Kidney (tissue), 13 donors: ENCODE measurements at regions not wholly inside any gene's neighbourhood (a gene's known extent, or its start where the extent isn't known, plus 50 kb on each side); places are given as distances from the start of the nearest gene placed in this dataset.

Source experiments
- DNase-seq, 5 donors: peaks; one replicate each; pipeline ENCODE4 v3.0.0-alpha.2; 2013 to 2020
- FAIRE-seq: peaks from 2 replicates; lab custom pipeline; 2012; peaks lifted over from hg19 to GRCh38; lab: Jason Lieb, UNC
- H3K27ac ChIP-seq, 2 donors: one replicate each; pipeline ENCODE4 v1.7.0; 2013; ENCODE audit warnings: low read depth in 2 of 2, low read length in 2 of 2, inconsistent platforms in 1 of 2
- H3K27me3 ChIP-seq: one replicate; pipeline ENCODE4 v1.7.1; 2013; ENCODE audit warnings: low read length, inconsistent platforms; ENCODE audit not compliant: control insufficient read depth, insufficient read depth
- H3K36me3 ChIP-seq, 3 donors: one replicate each; pipeline versions ENCODE4 v1.7.0 to v1.7.1; 2013; ENCODE audit warnings: low read length in 3 of 3, control low read depth in 1 of 3, inconsistent platforms in 1 of 3; ENCODE audit not compliant: insufficient read depth in 3 of 3, control insufficient read depth in 2 of 3
- H3K4me1 ChIP-seq, 3 donors: one replicate each; pipeline versions ENCODE4 v1.7.0 to v1.7.1; 2013; ENCODE audit warnings: low read length in 3 of 3, inconsistent platforms in 1 of 3, low read depth in 1 of 3; ENCODE audit not compliant: control insufficient read depth in 2 of 3, insufficient read depth in 2 of 3
- H3K4me3 ChIP-seq, 3 donors: one replicate each; pipeline versions ENCODE4 v1.7.0 to v1.8.1; 2013; ENCODE audit warnings: low read length in 3 of 3, control low read depth in 1 of 3, inconsistent platforms in 1 of 3
- H3K9ac ChIP-seq, 3 donors: one replicate each; pipeline versions ENCODE4 v1.7.0 to v1.7.1; 2013; ENCODE audit warnings: low read length in 3 of 3, control low read depth in 1 of 3, inconsistent platforms in 1 of 3
- H3K9me3 ChIP-seq, 3 donors: one replicate each; pipeline versions ENCODE4 v1.7.0 to v1.7.1; 2013; ENCODE audit warnings: low read length in 3 of 3, control low read depth in 1 of 3, inconsistent platforms in 1 of 3; ENCODE audit not compliant: control insufficient read depth in 2 of 3, insufficient read depth in 1 of 3
- CTCF ChIP-seq: IDR thresholded peaks from 3 replicates; pipeline ENCODE4 v1.5.1; 2012; ENCODE audit warnings: mild to moderate bottlenecking, moderate library complexity, borderline replicate concordance; ENCODE audit not compliant: insufficient read depth; ENCODE audit errors: extremely low read depth
- intact Hi-C: fragments of 100-400 bp; cut with DNase I; formaldehyde crosslinking; loops from one replicate; pipeline ENCODE4 v1.11.1; 2022
- donor health status: control.
- donor health status: control.
- donor health status: control.
- donor health status: control.
- donor health status: control.
- donor health status: DM: yes; HTN: yes; CAD: no.
- donor health status: Normal renal cell carcinoma (clear cell type).

- no peak for FAIRE-seq
- H3K4me1 ChIP-seq, result no peaks in the 10 kb centered on the region
- TF ChIP-seq CTCF, result no peak
- H3K27me3 ChIP-seq, result no peaks in the 10 kb centered on the region
- no peaks in the 10 kb centered on the region for H3K36me3 ChIP-seq
- H3K4me3 ChIP-seq, result no peak overlapping the region
- no peak overlapping the region for H3K27ac ChIP-seq
- H3K9me3 ChIP-seq, result no peaks in the 10 kb centered on the region
- DNase-seq, result no peak
- H3K9ac ChIP-seq, result no peak overlapping the region
- intact Hi-C loops, result no loop called here
Measured at GRCh38 chr3:102132370-102132769, 283.1 kb downstream of the NFKBIZ start.

GRCh38 chr3:102133376-102133775 is 284.1 kb downstream of the NFKBIZ start:
- no peaks in the 10 kb centered on the region for H3K9me3 ChIP-seq
- no peak overlapping the region for H3K27ac ChIP-seq
- no peak overlapping the region for H3K9ac ChIP-seq
- H3K4me1 ChIP-seq, result no peaks in the 10 kb centered on the region
- no peak overlapping the region for H3K4me3 ChIP-seq
- no peaks in the 10 kb centered on the region for H3K27me3 ChIP-seq
- H3K36me3 ChIP-seq, result no peaks in the 10 kb centered on the region
- intact Hi-C loops, result no loop called here
- no peak for TF ChIP-seq CTCF
- no peak for FAIRE-seq
- DNase-seq, result no peak

- Histone ChIP-seq H3K4me3 (no peak overlapping the region), H3K9ac (no peak overlapping the region), H3K27me3 (no peaks in the 10 kb centered on the region), H3K9me3 (no peaks in the 10 kb centered on the region), H3K27ac (no peak overlapping the region), H3K36me3 (no peaks in the 10 kb centered on the region), H3K4me1 (no peaks in the 10 kb centered on the region)
- DNase-seq (no peak), FAIRE-seq (no peak)
- intact Hi-C loops, result no loop called here
- no peak for TF ChIP-seq CTCF
Measured at GRCh38 chr3:102135316-102135715, 286.0 kb downstream of the NFKBIZ start.

GRCh38 chr3:102136183-102136582 is 286.9 kb downstream of the NFKBIZ start:
- no peak overlapping the region for H3K9ac ChIP-seq
- no peak overlapping the region for H3K27ac ChIP-seq
- H3K27me3 ChIP-seq, result no peaks in the 10 kb centered on the region
- no peak for TF ChIP-seq CTCF
- no peaks in the 10 kb centered on the region for H3K9me3 ChIP-seq
- no peaks in the 10 kb centered on the region for H3K4me1 ChIP-seq
- FAIRE-seq (no peak), DNase-seq (no peak)
- H3K36me3 ChIP-seq, result no peaks in the 10 kb centered on the region
- intact Hi-C loops, result no loop called here
- no peak overlapping the region for H3K4me3 ChIP-seq
